ENCODE measurements at regions not wholly inside any gene's neighbourhood (a gene's known extent, or its start where the extent isn't known, plus 50 kb on each side); places are given as distances from the start of the nearest gene placed in this dataset.

- DNase-seq (no peak), ATAC-seq (ENCODE audit: low FRiP score in 2 of 2) (no peak)
- TF ChIP-seq EP300 (IDR thresholded peaks at IDR 0.05) = no peak
- TF ChIP-seq POLR2AphosphoS5 (IDR thresholded peaks at IDR 0.05) = no peak
- TF ChIP-seq POLR2A (IDR thresholded peaks at IDR 0.05) = no peak
- no peak for TF ChIP-seq CTCF (IDR thresholded peaks at IDR 0.05)
- Histone ChIP-seq H3K9me3 (no peaks in the 10 kb centered on the region), H3K27me3 (no peaks in the 10 kb centered on the region), H3K4me1 (no peaks in the 10 kb centered on the region), H3K27ac (no peak overlapping the region), H3K36me3 (no peaks in the 10 kb centered on the region), H3K4me3 (no peak overlapping the region)
- WGBS, 2 donors = 61 to 68% methylated on average over 6 of the region's 6 CpGs
Measured at GRCh38 chr7:70953331-70953741, 178.6 kb upstream of the GALNT17 start.

- no peak for DNase-seq
- H3K27ac ChIP-seq = no peak overlapping the region
- ATAC-seq (ENCODE audit: low FRiP score in 2 of 2) = no peak
Measured at GRCh38 chr7:70953796-70954195, 178.1 kb upstream of the GALNT17 start.

GRCh38 chr7:70972693-70973092 lies 159.3 kb upstream of the GALNT17 start:
- no peaks in the 10 kb centered on the region for H3K36me3 ChIP-seq
- H3K9me3 ChIP-seq = peaks cover 0 to 4% (median 0%) of the 10 kb centered on the region in 4 donors
- H3K4me1 ChIP-seq = no peaks in the 10 kb centered on the region
- TF ChIP-seq POLR2A (IDR thresholded peaks at IDR 0.05) = no peak
- no peak overlapping the region for H3K27ac ChIP-seq
- ATAC-seq (ENCODE audit: low FRiP score in 2 of 2) (no peak), DNase-seq (no peak)
- H3K4me3 ChIP-seq = no peak overlapping the region
- H3K27me3 ChIP-seq = no peaks in the 10 kb centered on the region

More at GRCh38 chr7:70953796-70954195, 178.1 kb upstream of the GALNT17 start:
- Histone ChIP-seq H3K4me1 (no peaks in the 10 kb centered on the region), H3K4me3 (no peak overlapping the region), H3K36me3 (no peaks in the 10 kb centered on the region), H3K27me3 (no peaks in the 10 kb centered on the region), H3K9me3 (no peaks in the 10 kb centered on the region)
- WGBS, 2 donors = 30 to 37% methylated on average over 6 of the region's 6 CpGs
- TF ChIP-seq EP300 (IDR thresholded peaks at IDR 0.05) (no peak), POLR2A (IDR thresholded peaks at IDR 0.05) (no peak), POLR2AphosphoS5 (IDR thresholded peaks at IDR 0.05) (no peak), CTCF (IDR thresholded peaks at IDR 0.05) (no peak)

GRCh38 chr7:70975754-70976153 lies 156.2 kb upstream of the GALNT17 start:
- H3K4me3 ChIP-seq = no peak overlapping the region
- no peak for DNase-seq
- H3K36me3 ChIP-seq = no peaks in the 10 kb centered on the region
- no peaks in the 10 kb centered on the region for H3K9me3 ChIP-seq
- H3K27me3 ChIP-seq = no peaks in the 10 kb centered on the region
- TF ChIP-seq CTCF (IDR thresholded peaks at IDR 0.05) = no peak
- no peak for TF ChIP-seq POLR2AphosphoS5 (IDR thresholded peaks at IDR 0.05)
- no peak for ATAC-seq (ENCODE audit: low FRiP score in 2 of 2)
- H3K4me1 ChIP-seq = no peaks in the 10 kb centered on the region
- H3K27ac ChIP-seq = no peak overlapping the region

GRCh38 chr7:70986297-70986696 lies 145.6 kb upstream of the GALNT17 start:
- no peaks in the 10 kb centered on the region for H3K4me1 ChIP-seq
- DNase-seq = no peak
- ATAC-seq (ENCODE audit: low FRiP score in 2 of 2) = no peak
- no peak overlapping the region for H3K4me3 ChIP-seq
- no peak overlapping the region for H3K27ac ChIP-seq
- H3K27me3 ChIP-seq = no peaks in the 10 kb centered on the region
- TF ChIP-seq POLR2A (IDR thresholded peaks at IDR 0.05) = no peak
- TF ChIP-seq POLR2AphosphoS5 (IDR thresholded peaks at IDR 0.05) = no peak
- TF ChIP-seq CTCF (IDR thresholded peaks at IDR 0.05) = no peak
- TF ChIP-seq EP300 (IDR thresholded peaks at IDR 0.05) = no peak
- H3K36me3 ChIP-seq = no peaks in the 10 kb centered on the region
- no peaks in the 10 kb centered on the region for H3K9me3 ChIP-seq
- WGBS, 2 donors = 80 to 83% methylated on average over 2 of the region's 2 CpGs

Data from upper lobe of left lung (tissue), 6 donors.